ENCODE measurements at regions not wholly inside any gene's neighbourhood (a gene's known extent, or its start where the extent isn't known, plus 50 kb on each side); places are given as distances from the start of the nearest gene placed in this dataset.
"Not testable (repeated sequence)": the region's sequence is repeated elsewhere in the genome, so short reads cannot be mapped to it uniquely, and the experiment has no call there.

DNA sequence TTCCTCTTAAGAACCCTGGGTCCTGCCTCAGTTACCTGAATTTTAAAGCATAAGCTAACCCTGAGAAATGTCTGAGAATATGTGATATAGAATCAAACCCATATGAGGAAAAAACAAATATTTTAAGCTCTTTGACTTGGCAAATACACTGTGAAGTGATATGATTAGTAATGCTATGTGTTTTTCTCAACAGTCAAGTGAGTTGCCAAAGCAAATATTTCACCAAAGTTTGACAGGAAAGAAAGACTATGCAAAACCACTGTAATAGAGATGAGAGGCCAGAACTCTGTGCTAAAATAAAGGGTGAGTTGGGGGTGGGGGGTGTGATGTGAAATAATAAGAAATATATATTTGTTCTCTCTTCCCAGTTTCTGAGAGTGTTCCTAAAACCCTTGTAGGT, 613.5 kb upstream of the CCDC179 start:
- Histone ChIP-seq H3K27me3 (replicated peaks; ENCODE audit: insufficient read depth, low read depth, low read length, poor library complexity) (no peaks in the 10 kb centered on the region), H3K4me1 (ENCODE audit: insufficient read depth, low read length, poor library complexity, severe bottlenecking) (no peaks in the 10 kb centered on the region), H3K27ac (ENCODE audit: low read depth, low read length, poor library complexity, severe bottlenecking) (no peak overlapping the region), H3K4me3 (ENCODE audit: low read depth, low read length, poor library complexity, severe bottlenecking) (no peak overlapping the region), H3K9me3 (ENCODE audit: low read depth, low read length, poor library complexity, severe bottlenecking) (no peaks in the 10 kb centered on the region), H3K36me3 (ENCODE audit: insufficient read depth, low read length, poor library complexity, severe bottlenecking) (no peaks in the 10 kb centered on the region)
- TF ChIP-seq, protein P1, sequence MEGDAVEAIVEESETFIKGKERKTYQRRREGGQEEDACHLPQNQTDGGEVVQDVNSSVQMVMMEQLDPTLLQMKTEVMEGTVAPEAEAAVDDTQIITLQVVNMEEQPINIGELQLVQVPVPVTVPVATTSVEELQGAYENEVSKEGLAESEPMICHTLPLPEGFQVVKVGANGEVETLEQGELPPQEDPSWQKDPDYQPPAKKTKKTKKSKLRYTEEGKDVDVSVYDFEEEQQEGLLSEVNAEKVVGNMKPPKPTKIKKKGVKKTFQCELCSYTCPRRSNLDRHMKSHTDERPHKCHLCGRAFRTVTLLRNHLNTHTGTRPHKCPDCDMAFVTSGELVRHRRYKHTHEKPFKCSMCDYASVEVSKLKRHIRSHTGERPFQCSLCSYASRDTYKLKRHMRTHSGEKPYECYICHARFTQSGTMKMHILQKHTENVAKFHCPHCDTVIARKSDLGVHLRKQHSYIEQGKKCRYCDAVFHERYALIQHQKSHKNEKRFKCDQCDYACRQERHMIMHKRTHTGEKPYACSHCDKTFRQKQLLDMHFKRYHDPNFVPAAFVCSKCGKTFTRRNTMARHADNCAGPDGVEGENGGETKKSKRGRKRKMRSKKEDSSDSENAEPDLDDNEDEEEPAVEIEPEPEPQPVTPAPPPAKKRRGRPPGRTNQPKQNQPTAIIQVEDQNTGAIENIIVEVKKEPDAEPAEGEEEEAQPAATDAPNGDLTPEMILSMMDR (conservative IDR thresholded peaks at IDR 0.05; ENCODE audit: low read depth, low read length): no peak
- no peak for TF ChIP-seq EZH2 (IDR thresholded peaks at IDR 0.05; ENCODE audit: borderline replicate concordance, low read depth, low read length, poor library complexity, severe bottlenecking)
- ChIA-PET POLR2A (ENCODE audit: low non-redundant PET) (no interaction called here), CTCF (no interaction called here)
- intact Hi-C loops (cut with micrococcal nuclease; ENCODE audit: unreplicated experiment): no loop called here
- no TSS peak for BruUV-seq (replicated peaks)
- no peak for DNase-seq (ENCODE audit: low spot score)

DNA sequence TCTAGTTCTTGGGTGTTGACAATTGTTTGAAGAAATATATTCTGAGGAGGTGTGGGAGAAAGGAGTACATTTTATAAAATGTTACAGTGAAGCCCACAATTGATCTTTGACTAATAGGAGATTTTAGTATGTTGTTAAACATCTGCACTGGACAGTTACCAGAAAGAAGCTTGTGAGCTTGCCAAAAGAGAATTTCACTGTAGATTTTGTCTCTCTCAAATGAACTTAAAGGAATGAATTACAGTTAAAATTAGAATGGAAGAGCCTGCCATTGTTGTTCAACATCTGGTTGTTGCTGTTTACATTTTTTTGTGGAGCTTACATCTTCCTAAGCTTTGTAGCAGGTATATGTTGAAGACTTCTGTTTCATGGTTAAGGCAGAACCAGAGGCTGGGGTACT, 620.5 kb upstream of the CCDC179 start:
- POLR2A ChIA-PET (ENCODE audit: low non-redundant PET): no interaction called here
- H3K27me3 ChIP-seq (replicated peaks; ENCODE audit: insufficient read depth, low read depth, low read length, poor library complexity): no peaks in the 10 kb centered on the region
- H3K27ac ChIP-seq (ENCODE audit: low read depth, low read length, poor library complexity, severe bottlenecking): no peak overlapping the region
- TF ChIP-seq, protein P1 (conservative IDR thresholded peaks at IDR 0.05; ENCODE audit: low read depth, low read length): no peak
- no peak for TF ChIP-seq EZH2 (IDR thresholded peaks at IDR 0.05; ENCODE audit: borderline replicate concordance, low read depth, low read length, poor library complexity, severe bottlenecking)
- CTCF ChIA-PET: no interaction called here
- no peak overlapping the region for H3K4me3 ChIP-seq (ENCODE audit: low read depth, low read length, poor library complexity, severe bottlenecking)
- no peaks in the 10 kb centered on the region for H3K36me3 ChIP-seq (ENCODE audit: insufficient read depth, low read length, poor library complexity, severe bottlenecking)
- H3K4me1 ChIP-seq (ENCODE audit: insufficient read depth, low read length, poor library complexity, severe bottlenecking): no peaks in the 10 kb centered on the region
- H3K9me3 ChIP-seq (ENCODE audit: low read depth, low read length, poor library complexity, severe bottlenecking): no peaks in the 10 kb centered on the region
- DNase-seq (ENCODE audit: low spot score): no peak
- intact Hi-C loops (cut with micrococcal nuclease; ENCODE audit: unreplicated experiment): no loop called here
- no TSS peak for BruUV-seq (replicated peaks)

DNA sequence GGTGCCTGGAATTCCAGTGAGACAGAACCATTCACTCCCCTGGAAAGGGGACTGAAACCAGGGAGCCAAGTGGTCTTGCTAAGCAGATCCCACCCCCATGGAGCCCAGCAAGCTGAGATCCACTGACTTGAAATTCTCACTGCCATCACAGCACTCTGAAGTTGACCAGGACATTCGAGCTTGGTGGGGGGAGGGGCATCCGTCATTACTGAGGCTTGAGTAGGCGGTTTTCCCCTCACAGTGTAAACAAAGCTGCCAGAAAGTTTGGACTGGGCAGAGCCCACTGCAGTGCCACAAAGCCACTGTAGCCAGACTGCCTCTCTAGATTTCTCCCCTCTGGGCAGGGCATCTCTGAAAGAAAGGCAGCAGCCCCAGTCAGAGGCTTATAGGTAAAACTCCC, 623.9 kb upstream of the CCDC179 start:
- intact Hi-C loops (cut with micrococcal nuclease; ENCODE audit: unreplicated experiment); H3K4me1 ChIP-seq (ENCODE audit: insufficient read depth, low read length, poor library complexity, severe bottlenecking); H3K4me3 ChIP-seq (ENCODE audit: low read depth, low read length, poor library complexity, severe bottlenecking); H3K36me3 ChIP-seq (ENCODE audit: insufficient read depth, low read length, poor library complexity, severe bottlenecking); H3K27me3 ChIP-seq (replicated peaks; ENCODE audit: insufficient read depth, low read depth, low read length, poor library complexity); H3K9me3 ChIP-seq (ENCODE audit: low read depth, low read length, poor library complexity, severe bottlenecking); BruUV-seq (replicated peaks); POLR2A ChIA-PET (ENCODE audit: low non-redundant PET); DNase-seq (ENCODE audit: low spot score); H3K27ac ChIP-seq (ENCODE audit: low read depth, low read length, poor library complexity, severe bottlenecking); CTCF ChIA-PET: not testable (repeated sequence)

DNA sequence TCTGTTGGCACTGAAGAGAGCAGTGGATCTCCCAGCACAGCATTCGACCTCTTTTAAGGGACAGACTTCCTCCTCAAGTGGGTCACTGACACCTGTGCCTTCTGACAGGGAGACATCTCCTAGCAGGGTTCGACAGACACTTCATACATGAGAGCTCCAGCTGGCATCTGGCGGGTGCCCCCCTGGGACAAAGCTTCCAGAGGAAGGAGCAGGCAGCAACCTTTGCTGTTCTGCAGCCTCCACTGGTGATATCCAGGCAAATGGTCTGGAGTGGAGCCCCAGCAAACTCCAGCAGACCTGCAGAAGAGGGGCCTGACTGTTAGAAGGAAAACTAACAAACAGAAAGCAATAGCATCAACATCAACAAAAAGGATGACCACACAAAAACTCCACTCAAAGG, 624.3 kb upstream of the CCDC179 start:
- H3K4me3 ChIP-seq (ENCODE audit: low read depth, low read length, poor library complexity, severe bottlenecking); DNase-seq (ENCODE audit: low spot score); H3K27me3 ChIP-seq (replicated peaks; ENCODE audit: insufficient read depth, low read depth, low read length, poor library complexity); BruUV-seq (replicated peaks); H3K9me3 ChIP-seq (ENCODE audit: low read depth, low read length, poor library complexity, severe bottlenecking); H3K4me1 ChIP-seq (ENCODE audit: insufficient read depth, low read length, poor library complexity, severe bottlenecking); H3K27ac ChIP-seq (ENCODE audit: low read depth, low read length, poor library complexity, severe bottlenecking); H3K36me3 ChIP-seq (ENCODE audit: insufficient read depth, low read length, poor library complexity, severe bottlenecking); POLR2A ChIA-PET (ENCODE audit: low non-redundant PET); CTCF ChIA-PET; intact Hi-C loops (cut with micrococcal nuclease; ENCODE audit: unreplicated experiment): not testable (repeated sequence)
